CD1c-positive myeloid dendritic cell (primary cell): ENCODE measurements at regions not wholly inside any gene's neighbourhood (a gene's known extent, or its start where the extent isn't known, plus 50 kb on each side); places are given as distances from the start of the nearest gene placed in this dataset.

ENCODE experiments used
- DNase-seq: peaks from one replicate; pipeline ENCODE4 v3.0.0-alpha.2; 2016; ENCODE audit errors: extremely low spot score

DNA sequence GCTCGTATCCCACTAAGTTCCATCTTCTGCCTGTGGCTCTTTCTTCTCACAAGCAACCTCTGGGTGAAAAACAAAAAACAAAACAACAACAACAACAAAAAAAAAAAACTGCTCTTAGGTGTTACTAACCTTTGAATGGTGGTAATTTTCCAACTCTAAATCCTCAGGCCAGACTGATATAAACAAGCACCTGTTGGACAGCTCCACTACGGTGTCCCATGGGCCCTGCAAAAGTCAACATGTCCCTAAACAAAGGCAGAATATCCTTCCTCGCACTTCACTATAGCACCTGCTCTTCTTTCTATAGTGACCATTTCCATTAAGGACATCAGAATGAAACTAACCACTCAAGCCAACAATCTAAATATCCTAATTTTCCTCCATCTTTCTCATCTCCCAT is 54.6 kb upstream of the PARM1 start:
- DNase-seq, result no peak

DNA sequence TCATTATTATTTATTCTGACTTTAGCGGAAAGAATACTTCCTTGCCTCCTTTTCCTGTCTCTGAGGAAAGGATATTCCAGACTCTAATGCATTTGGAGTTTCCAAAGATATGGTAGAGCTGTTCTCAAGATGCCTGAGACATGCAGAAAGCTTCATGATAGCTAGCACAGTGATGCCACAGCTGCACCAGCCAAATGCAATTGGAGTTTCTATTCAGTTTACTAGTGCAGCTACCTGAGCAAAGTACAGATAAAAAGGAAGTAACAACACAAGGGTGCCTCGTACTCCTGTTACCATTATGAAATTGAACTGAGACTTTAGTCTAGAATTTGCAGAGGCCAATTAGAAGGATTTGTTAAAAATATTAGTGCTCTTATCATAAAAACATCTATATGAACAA is 57.5 kb upstream of the PARM1 start:
- DNase-seq, result no peak

GRCh38 chr4:74874753-74875367 is 58.1 kb upstream of the PARM1 start:
- peak; percentile 76 for DNase-seq

GRCh38 chr4:74873545-74874301 is 59.2 kb upstream of the PARM1 start:
- DNase-seq, result peak; percentile 29

DNA sequence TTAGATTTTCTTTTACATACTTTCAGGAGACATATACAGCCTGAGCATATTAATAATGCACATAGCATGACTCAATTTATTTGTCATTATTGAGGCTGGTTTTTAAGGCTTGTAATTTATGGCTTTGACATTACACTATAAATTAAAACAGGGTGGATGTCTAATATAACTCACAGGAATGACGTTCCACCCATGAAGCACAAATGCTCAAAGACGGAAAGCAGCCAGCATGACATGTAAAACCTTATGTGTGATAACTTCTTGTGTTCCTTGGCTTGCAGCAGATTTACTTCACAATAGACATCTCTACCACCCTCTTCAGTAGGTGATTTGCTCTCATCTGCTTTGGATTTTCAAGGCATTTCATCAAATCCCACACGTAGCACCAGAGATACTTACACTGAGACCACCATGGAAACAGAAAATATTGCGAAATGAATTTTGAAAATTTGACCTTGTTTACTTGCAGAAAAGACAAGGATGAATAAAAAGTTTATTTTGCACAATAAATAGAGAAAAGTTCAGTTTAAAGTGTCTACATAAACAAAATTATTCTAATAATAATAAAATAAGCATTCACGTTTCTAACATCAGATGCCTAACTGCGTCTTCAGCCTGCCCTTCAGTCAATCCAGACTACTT is 64.7 kb upstream of the BTC start:
- DNase-seq, result no peak

- no peak for DNase-seq
Measured at GRCh38 chr4:74855879-74856278, 61.6 kb upstream of the BTC start.

DNA sequence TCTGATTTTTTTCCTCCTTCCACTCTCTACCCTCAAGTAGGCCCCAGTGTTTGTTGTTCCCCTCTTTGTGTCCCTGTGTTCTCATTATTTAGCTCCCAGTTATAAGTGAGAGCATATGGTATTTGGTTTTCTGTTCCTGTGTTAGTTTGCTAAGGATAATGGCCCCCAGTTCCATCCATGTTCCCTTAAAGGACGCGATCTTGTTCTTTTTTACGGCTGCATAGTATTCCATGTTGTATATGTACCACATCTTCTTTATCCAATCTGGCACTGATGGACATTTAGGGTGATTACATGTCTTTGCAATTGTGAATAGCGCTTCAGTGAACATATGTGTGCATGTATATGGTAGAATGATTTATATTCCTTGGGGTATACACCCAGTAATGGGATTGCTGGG is 54.5 kb upstream of the BTC start:
- DNase-seq, result no peak

DNA sequence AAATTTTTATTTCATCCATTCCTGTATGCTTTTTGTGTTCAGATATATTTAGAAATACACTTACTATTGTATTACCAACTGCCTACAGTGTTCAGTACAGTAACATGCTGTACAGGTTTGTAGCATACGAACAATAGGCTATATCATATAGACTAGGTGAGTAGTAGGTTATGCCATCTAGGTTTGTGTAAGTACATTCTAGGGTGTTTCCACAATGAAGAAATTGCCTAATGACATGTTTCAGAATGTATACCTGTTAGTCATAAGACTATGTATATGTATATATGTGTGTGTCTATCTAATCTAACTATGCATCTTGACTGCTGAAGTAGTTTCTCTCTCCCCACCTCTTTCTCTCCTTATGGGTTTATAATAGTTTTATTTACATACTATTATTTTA is 51.5 kb upstream of the BTC start:
- DNase-seq, result no peak
